Stimulated activated effector memory CD8-positive, alpha-beta T cell treated with anti-CD3 and anti-CD28 coated beads, Interleukin-12 subunit alpha, Interleukin-12 subunit beta, amount 100 ng/mL, for 72 hours (primary cell): ENCODE measurements at regions not wholly inside any gene's neighbourhood (a gene's known extent, or its start where the extent isn't known, plus 50 kb on each side); places are given as distances from the start of the nearest gene placed in this dataset.

Experiments
- ATAC-seq: fragments of 150-1000 bp; cut with Tn5 transposase; 2 replicates; pipeline ENCODE4 v1.10.0; 2021
- DNase-seq, 2 donors: peaks; one replicate each; pipeline ENCODE4 v3.0.0; 2021 to 2022; ENCODE audit warnings: low spot score in 2 of 2
- H3K27ac Mint-ChIP-seq: one replicate; pipeline ENCODE4 v1.8.0; 2022; ENCODE audit warnings: mild to moderate bottlenecking, mixed read lengths
- H3K36me3 Mint-ChIP-seq: one replicate; pipeline ENCODE4 v1.8.0; 2022; ENCODE audit warnings: mild to moderate bottlenecking, mixed read lengths
- H3K4me1 Mint-ChIP-seq: one replicate; pipeline ENCODE4 v1.8.0; 2022; ENCODE audit warnings: mixed read lengths
- H3K4me3 Mint-ChIP-seq: one replicate; pipeline ENCODE4 v1.8.0; 2022; ENCODE audit warnings: mild to moderate bottlenecking, mixed read lengths
- H3K9me3 Mint-ChIP-seq: one replicate; pipeline ENCODE4 v1.8.0; 2022; ENCODE audit warnings: mixed read lengths

GRCh38 chr5:96248131-96248530, 184.9 kb downstream of the PCSK1 start:
- H3K4me1 Mint-ChIP-seq = no peaks in the 10 kb centered on the region
- no peak overlapping the region for H3K27ac Mint-ChIP-seq
- ATAC-seq (no peak), DNase-seq (no peak)
- H3K36me3 Mint-ChIP-seq = no peaks in the 10 kb centered on the region
- H3K9me3 Mint-ChIP-seq = no peaks in the 10 kb centered on the region
- H3K4me3 Mint-ChIP-seq = no peak overlapping the region

- DNase-seq (no peak), ATAC-seq (no peak)
- no peak overlapping the region for H3K4me3 Mint-ChIP-seq
- H3K4me1 Mint-ChIP-seq = no peaks in the 10 kb centered on the region
- H3K36me3 Mint-ChIP-seq = no peaks in the 10 kb centered on the region
- H3K9me3 Mint-ChIP-seq = no peaks in the 10 kb centered on the region
- H3K27ac Mint-ChIP-seq = no peak overlapping the region
These were observed 185.3 kb downstream of the PCSK1 start for GRCh38 chr5:96247708-96248107.

GRCh38 chr5:96247097-96247701, 185.8 kb downstream of the PCSK1 start:
- Mint-ChIP-seq H3K27ac (no peak overlapping the region), H3K36me3 (no peaks in the 10 kb centered on the region), H3K4me1 (no peaks in the 10 kb centered on the region), H3K4me3 (no peak overlapping the region), H3K9me3 (no peaks in the 10 kb centered on the region)
- ATAC-seq (no peak), DNase-seq (no peak)

- Mint-ChIP-seq H3K4me1 (no peaks in the 10 kb centered on the region), H3K36me3 (no peaks in the 10 kb centered on the region), H3K27ac (no peak overlapping the region), H3K4me3 (no peak overlapping the region), H3K9me3 (no peaks in the 10 kb centered on the region)
- no peak for ATAC-seq
- no peak for DNase-seq
These were observed 187.6 kb downstream of the PCSK1 start for GRCh38 chr5:96245140-96246091.

GRCh38 chr5:96244696-96245095, 188.4 kb downstream of the PCSK1 start:
- no peaks in the 10 kb centered on the region for H3K9me3 Mint-ChIP-seq
- no peaks in the 10 kb centered on the region for H3K4me1 Mint-ChIP-seq
- H3K4me3 Mint-ChIP-seq = no peak overlapping the region
- ATAC-seq (no peak), DNase-seq (no peak)
- no peak overlapping the region for H3K27ac Mint-ChIP-seq
- no peaks in the 10 kb centered on the region for H3K36me3 Mint-ChIP-seq

GRCh38 chr5:96243862-96244261, 189.2 kb downstream of the PCSK1 start:
- no peak overlapping the region for H3K27ac Mint-ChIP-seq
- no peaks in the 10 kb centered on the region for H3K36me3 Mint-ChIP-seq
- no peaks in the 10 kb centered on the region for H3K9me3 Mint-ChIP-seq
- DNase-seq (no peak), ATAC-seq (no peak)
- H3K4me1 Mint-ChIP-seq = no peaks in the 10 kb centered on the region
- H3K4me3 Mint-ChIP-seq = no peak overlapping the region

- no peak for DNase-seq
- H3K9me3 Mint-ChIP-seq = no peaks in the 10 kb centered on the region
- H3K36me3 Mint-ChIP-seq = no peaks in the 10 kb centered on the region
- H3K4me1 Mint-ChIP-seq = no peaks in the 10 kb centered on the region
- no peak for ATAC-seq
- no peak overlapping the region for H3K4me3 Mint-ChIP-seq
- H3K27ac Mint-ChIP-seq = no peak overlapping the region
These were observed 189.8 kb downstream of the PCSK1 start for GRCh38 chr5:96243203-96243602.

- no peak overlapping the region for H3K4me3 Mint-ChIP-seq
- DNase-seq = no peak
- no peaks in the 10 kb centered on the region for H3K4me1 Mint-ChIP-seq
- H3K36me3 Mint-ChIP-seq = no peaks in the 10 kb centered on the region
- no peaks in the 10 kb centered on the region for H3K9me3 Mint-ChIP-seq
- no peak for ATAC-seq
- H3K27ac Mint-ChIP-seq = no peak overlapping the region
These were observed 190.5 kb downstream of the PCSK1 start for GRCh38 chr5:96242571-96242970.

GRCh38 chr5:96236831-96237230, 196.2 kb downstream of the PCSK1 start:
- no peak for DNase-seq
- ATAC-seq = no peak
- Mint-ChIP-seq H3K9me3 (no peaks in the 10 kb centered on the region), H3K4me1 (no peaks in the 10 kb centered on the region), H3K27ac (no peak overlapping the region), H3K36me3 (no peaks in the 10 kb centered on the region), H3K4me3 (no peak overlapping the region)

- Mint-ChIP-seq H3K27ac (no peak overlapping the region), H3K9me3 (peaks cover 2% of the 10 kb centered on the region), H3K36me3 (no peaks in the 10 kb centered on the region), H3K4me3 (no peak overlapping the region), H3K4me1 (no peaks in the 10 kb centered on the region)
- ATAC-seq (no peak), DNase-seq (no peak)
These were observed 197.0 kb downstream of the PCSK1 start for GRCh38 chr5:96236051-96236450.

- H3K9me3 Mint-ChIP-seq = peaks cover 2% of the 10 kb centered on the region
- no peak overlapping the region for H3K4me3 Mint-ChIP-seq
- no peaks in the 10 kb centered on the region for H3K36me3 Mint-ChIP-seq
- DNase-seq = no peak
- H3K27ac Mint-ChIP-seq = no peak overlapping the region
- no peak for ATAC-seq
- H3K4me1 Mint-ChIP-seq = no peaks in the 10 kb centered on the region
These were observed 197.8 kb downstream of the PCSK1 start for GRCh38 chr5:96235008-96235910.

GRCh38 chr5:96232602-96233001, 200.4 kb downstream of the PCSK1 start:
- no peak for ATAC-seq
- no peak for DNase-seq
- Mint-ChIP-seq H3K9me3 (peaks cover 2% of the 10 kb centered on the region), H3K4me1 (peaks cover 6% of the 10 kb centered on the region), H3K36me3 (no peaks in the 10 kb centered on the region), H3K4me3 (no peak overlapping the region), H3K27ac (no peak overlapping the region)

- no peaks in the 10 kb centered on the region for H3K36me3 Mint-ChIP-seq
- peaks cover 6% of the 10 kb centered on the region for H3K4me1 Mint-ChIP-seq
- no peak overlapping the region for H3K27ac Mint-ChIP-seq
- ATAC-seq (no peak), DNase-seq (no peak)
- H3K9me3 Mint-ChIP-seq = peaks cover 2% of the 10 kb centered on the region
- no peak overlapping the region for H3K4me3 Mint-ChIP-seq
These were observed 203.9 kb downstream of the PCSK1 start for GRCh38 chr5:96229188-96229587.

- ATAC-seq = peak; percentile 86
- no peak overlapping the region for H3K27ac Mint-ChIP-seq
These were observed 204.6 kb downstream of the PCSK1 start for GRCh38 chr5:96228408-96228807.

GRCh38 chr5:96227957-96228356, 205.1 kb downstream of the PCSK1 start:
- no peak overlapping the region for H3K27ac Mint-ChIP-seq
- peaks cover 2% of the 10 kb centered on the region for H3K9me3 Mint-ChIP-seq
- no peak overlapping the region for H3K4me3 Mint-ChIP-seq
- DNase-seq (no peak), ATAC-seq (no peak)
- H3K36me3 Mint-ChIP-seq = no peaks in the 10 kb centered on the region
- H3K4me1 Mint-ChIP-seq = peaks cover 6% of the 10 kb centered on the region

More at GRCh38 chr5:96228408-96228807, 204.6 kb downstream of the PCSK1 start:
- peaks cover 2% of the 10 kb centered on the region for H3K9me3 Mint-ChIP-seq
- DNase-seq = no peak
- H3K36me3 Mint-ChIP-seq = no peaks in the 10 kb centered on the region
- H3K4me3 Mint-ChIP-seq = no peak overlapping the region
- peaks cover 6% of the 10 kb centered on the region for H3K4me1 Mint-ChIP-seq
